Astrocyte (in vitro differentiated cells and primary cell): ENCODE measurements at regions not wholly inside any gene's neighbourhood (a gene's known extent, or its start where the extent isn't known, plus 50 kb on each side); places are given as distances from the start of the nearest gene placed in this dataset.
"Not testable (repeated sequence)": the region's sequence is repeated elsewhere in the genome, so short reads cannot be mapped to it uniquely, and the experiment has no call there.

Experiments
- DNase-seq: peaks from one replicate; pipeline ENCODE4 v3.0.0-alpha.2; 2010; ENCODE audit warnings: low read depth
- FAIRE-seq: peaks from 2 replicates; lab custom pipeline; 2011; peaks lifted over from hg19 to GRCh38; lab: Jason Lieb, UNC
- H2AFZ ChIP-seq: 2 replicates; pipeline ENCODE4 v1.6.0; 2012; ENCODE audit warnings: low read depth, low read length, inconsistent platforms
- H3K27ac ChIP-seq: 2 replicates; pipeline ENCODE4 v1.5.1; 2011; ENCODE audit warnings: low read depth, low read length, inconsistent platforms
- H3K27me3 ChIP-seq: 2 replicates; pipeline ENCODE4 v1.6.0; 2011; ENCODE audit warnings: low read length, inconsistent platforms; ENCODE audit not compliant: insufficient read depth
- H3K36me3 ChIP-seq: 2 replicates; pipeline ENCODE4 v1.5.1; 2011; ENCODE audit warnings: low read length, inconsistent platforms; ENCODE audit not compliant: insufficient read depth
- H3K4me1 ChIP-seq: 2 replicates; pipeline ENCODE4 v1.5.1; 2011; ENCODE audit warnings: low read length, inconsistent platforms; ENCODE audit not compliant: insufficient read depth
- H3K4me2 ChIP-seq: 2 replicates; pipeline ENCODE4 v1.6.0; 2012; ENCODE audit warnings: low read length, inconsistent platforms
- H3K4me3 ChIP-seq: 2 replicates; pipeline ENCODE4 v1.5.1; 2011; ENCODE audit warnings: low read depth, mild to moderate bottlenecking, low read length, inconsistent platforms; ENCODE audit not compliant: insufficient read depth
- H3K79me2 ChIP-seq: 2 replicates; pipeline ENCODE4 v1.6.0; 2012; ENCODE audit warnings: mild to moderate bottlenecking, low read length, inconsistent platforms; ENCODE audit not compliant: insufficient read depth
- H3K9ac ChIP-seq: 2 replicates; pipeline ENCODE4 v1.6.0; 2012; ENCODE audit warnings: mild to moderate bottlenecking, low read length, inconsistent platforms
- H3K9me3 ChIP-seq: 2 replicates; pipeline ENCODE4 v1.5.1; 2012; ENCODE audit warnings: low read depth, mild to moderate bottlenecking, low read length, inconsistent platforms; ENCODE audit not compliant: insufficient read depth
- H4K20me1 ChIP-seq: 2 replicates; pipeline ENCODE4 v1.6.0; 2012; ENCODE audit warnings: low read length, inconsistent platforms; ENCODE audit not compliant: insufficient read depth
- H3K27ac Mint-ChIP-seq: one replicate; pipeline ENCODE4 v1.8.0; 2021; ENCODE audit warnings: mild to moderate bottlenecking, mixed read lengths; ENCODE audit not compliant: unreplicated experiment
- H3K27me3 Mint-ChIP-seq: one replicate; pipeline ENCODE4 v1.8.0; 2021; ENCODE audit warnings: low read depth, mixed read lengths; ENCODE audit not compliant: unreplicated experiment
- H3K36me3 Mint-ChIP-seq: one replicate; pipeline ENCODE4 v1.8.0; 2021; ENCODE audit warnings: low read depth, mixed read lengths; ENCODE audit not compliant: unreplicated experiment
- H3K4me1 Mint-ChIP-seq: one replicate; pipeline ENCODE4 v1.8.0; 2021; ENCODE audit warnings: low read depth, mixed read lengths; ENCODE audit not compliant: unreplicated experiment
- H3K4me3 Mint-ChIP-seq: one replicate; pipeline ENCODE4 v1.8.0; 2021; ENCODE audit warnings: mild to moderate bottlenecking, moderate library complexity, mixed read lengths; ENCODE audit not compliant: unreplicated experiment
- H3K9me3 Mint-ChIP-seq: one replicate; pipeline ENCODE4 v1.8.0; 2021; ENCODE audit warnings: mild to moderate bottlenecking, mixed read lengths; ENCODE audit not compliant: unreplicated experiment
- EZH2 ChIP-seq: IDR thresholded peaks from 2 replicates; pipeline ENCODE4 v1.6.1; 2012; ENCODE audit warnings: mild to moderate bottlenecking, low read length, inconsistent platforms; ENCODE audit not compliant: insufficient read depth
- TF ChIP-seq, protein P1 (sequence below): IDR thresholded peaks from 2 replicates; pipeline ENCODE4 v1.5.1; 2011; ENCODE audit warnings: low read depth, mild to moderate bottlenecking, inconsistent platforms, low read length, moderate library complexity; ENCODE audit not compliant: insufficient read depth

DNA sequence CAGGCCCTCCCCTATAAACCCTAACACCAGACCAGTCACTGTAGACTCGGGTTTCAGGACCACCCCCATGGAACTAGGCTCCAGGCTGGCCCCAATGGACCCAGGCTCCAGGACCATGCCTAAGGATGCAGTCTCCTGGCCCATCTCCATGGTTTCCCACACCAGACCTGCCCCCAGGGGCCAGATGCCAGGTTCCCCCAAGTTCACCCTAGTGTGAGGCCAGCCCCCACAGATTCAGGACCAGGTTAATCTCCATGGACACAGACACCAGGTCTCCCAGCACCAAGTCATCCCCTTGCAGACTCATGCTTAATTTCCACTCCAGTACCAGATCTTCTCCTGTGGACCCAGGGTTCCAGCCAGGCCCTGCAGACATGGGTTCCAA lies 103.8 kb upstream of the LANCL2 start:
- Histone ChIP-seq H3K4me3 (no peak overlapping the region), H3K79me2 (no peaks in the 10 kb centered on the region), H3K9ac (no peak overlapping the region), H3K4me2 (no peak overlapping the region), H3K27me3 (no peaks in the 10 kb centered on the region), H2AFZ (no peak overlapping the region), H3K27ac (no peak overlapping the region), H3K9me3 (no peaks in the 10 kb centered on the region), H3K4me1 (no peaks in the 10 kb centered on the region), H3K36me3 (no peaks in the 10 kb centered on the region), H4K20me1 (no peaks in the 10 kb centered on the region)
- H3K27me3 Mint-ChIP-seq: peaks cover 3% of the 10 kb centered on the region
- TF ChIP-seq EZH2: no peak
- no peaks in the 10 kb centered on the region for H3K36me3 Mint-ChIP-seq
- no peak overlapping the region for H3K27ac Mint-ChIP-seq
- no peak for FAIRE-seq
- no peak for DNase-seq
- H3K4me1 Mint-ChIP-seq: no peaks in the 10 kb centered on the region
- no peak overlapping the region for H3K4me3 Mint-ChIP-seq
- no peaks in the 10 kb centered on the region for H3K9me3 Mint-ChIP-seq

DNA sequence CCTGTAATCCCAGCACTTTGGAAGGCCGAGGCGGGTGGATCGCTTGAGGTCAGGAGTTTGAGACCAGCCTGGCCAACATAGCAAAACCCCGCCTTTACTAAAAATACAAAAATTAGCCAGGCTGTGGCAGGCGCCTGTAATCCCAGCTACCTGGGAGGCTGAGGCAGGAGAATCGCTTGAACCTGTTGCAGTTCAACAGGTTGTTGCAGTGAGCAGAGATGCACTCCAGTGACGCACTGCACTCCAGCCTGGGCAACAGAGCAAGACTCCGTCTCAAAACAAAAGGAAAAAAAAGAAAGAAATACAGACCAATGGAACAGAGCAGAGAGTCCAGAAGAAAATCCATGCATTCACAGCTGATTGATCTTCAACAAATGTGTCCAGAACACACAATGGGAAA lies 99.8 kb upstream of the LANCL2 start:
- not testable (repeated sequence) for H3K4me1 ChIP-seq, H3K9me3 ChIP-seq, H3K36me3 ChIP-seq, H3K27me3 Mint-ChIP-seq, DNase-seq, H2AFZ ChIP-seq, H3K79me2 ChIP-seq, FAIRE-seq, H3K27me3 ChIP-seq, H4K20me1 ChIP-seq, H3K4me1 Mint-ChIP-seq, H3K9ac ChIP-seq, H3K27ac Mint-ChIP-seq, H3K4me3 ChIP-seq, H3K4me2 ChIP-seq, H3K27ac ChIP-seq, H3K9me3 Mint-ChIP-seq, H3K4me3 Mint-ChIP-seq, H3K36me3 Mint-ChIP-seq

- Mint-ChIP-seq H3K9me3 (no peaks in the 10 kb centered on the region), H3K4me1 (no peaks in the 10 kb centered on the region), H3K36me3 (no peaks in the 10 kb centered on the region), H3K4me3 (no peak overlapping the region), H3K27ac (no peak overlapping the region), H3K27me3 (peaks cover 10% of the 10 kb centered on the region)
- FAIRE-seq (no peak), DNase-seq (no peak)
- Histone ChIP-seq H4K20me1 (no peaks in the 10 kb centered on the region), H3K4me1 (no peaks in the 10 kb centered on the region), H3K9ac (no peak overlapping the region), H3K4me3 (no peak overlapping the region), H2AFZ (no peak overlapping the region), H3K9me3 (no peaks in the 10 kb centered on the region), H3K79me2 (no peaks in the 10 kb centered on the region), H3K4me2 (no peak overlapping the region), H3K27ac (no peak overlapping the region), H3K36me3 (no peaks in the 10 kb centered on the region), H3K27me3 (no peaks in the 10 kb centered on the region)
- TF ChIP-seq, protein P1, sequence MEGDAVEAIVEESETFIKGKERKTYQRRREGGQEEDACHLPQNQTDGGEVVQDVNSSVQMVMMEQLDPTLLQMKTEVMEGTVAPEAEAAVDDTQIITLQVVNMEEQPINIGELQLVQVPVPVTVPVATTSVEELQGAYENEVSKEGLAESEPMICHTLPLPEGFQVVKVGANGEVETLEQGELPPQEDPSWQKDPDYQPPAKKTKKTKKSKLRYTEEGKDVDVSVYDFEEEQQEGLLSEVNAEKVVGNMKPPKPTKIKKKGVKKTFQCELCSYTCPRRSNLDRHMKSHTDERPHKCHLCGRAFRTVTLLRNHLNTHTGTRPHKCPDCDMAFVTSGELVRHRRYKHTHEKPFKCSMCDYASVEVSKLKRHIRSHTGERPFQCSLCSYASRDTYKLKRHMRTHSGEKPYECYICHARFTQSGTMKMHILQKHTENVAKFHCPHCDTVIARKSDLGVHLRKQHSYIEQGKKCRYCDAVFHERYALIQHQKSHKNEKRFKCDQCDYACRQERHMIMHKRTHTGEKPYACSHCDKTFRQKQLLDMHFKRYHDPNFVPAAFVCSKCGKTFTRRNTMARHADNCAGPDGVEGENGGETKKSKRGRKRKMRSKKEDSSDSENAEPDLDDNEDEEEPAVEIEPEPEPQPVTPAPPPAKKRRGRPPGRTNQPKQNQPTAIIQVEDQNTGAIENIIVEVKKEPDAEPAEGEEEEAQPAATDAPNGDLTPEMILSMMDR: no peak
- no peak for TF ChIP-seq EZH2
Observed at GRCh38 chr7:55265836-55266642, 99.1 kb upstream of the LANCL2 start.
